ENCODE measurements at regions not wholly inside any gene's neighbourhood (a gene's known extent, or its start where the extent isn't known, plus 50 kb on each side); places are given as distances from the start of the nearest gene placed in this dataset.

DNA sequence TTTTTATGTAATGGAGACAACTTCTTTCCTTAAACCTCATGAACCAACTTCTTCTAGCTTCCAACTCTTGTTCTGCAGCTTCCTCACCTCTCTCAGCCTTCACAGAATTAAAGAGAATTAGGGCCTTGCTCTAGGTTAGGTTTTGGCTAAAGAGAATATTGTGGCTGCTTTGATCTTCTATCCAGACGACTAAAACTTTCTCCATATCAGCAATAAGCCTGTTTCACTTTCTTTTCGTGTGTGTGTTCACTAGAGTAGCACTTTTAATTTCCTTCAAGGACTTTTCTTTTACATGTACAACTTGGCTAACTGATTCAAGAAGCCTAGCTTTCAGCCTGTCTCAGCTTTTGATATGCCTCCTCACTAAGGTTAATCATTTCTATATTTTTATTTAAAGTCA lies 596.1 kb upstream of the NRSN1 start:
- TF ChIP-seq, protein P1, sequence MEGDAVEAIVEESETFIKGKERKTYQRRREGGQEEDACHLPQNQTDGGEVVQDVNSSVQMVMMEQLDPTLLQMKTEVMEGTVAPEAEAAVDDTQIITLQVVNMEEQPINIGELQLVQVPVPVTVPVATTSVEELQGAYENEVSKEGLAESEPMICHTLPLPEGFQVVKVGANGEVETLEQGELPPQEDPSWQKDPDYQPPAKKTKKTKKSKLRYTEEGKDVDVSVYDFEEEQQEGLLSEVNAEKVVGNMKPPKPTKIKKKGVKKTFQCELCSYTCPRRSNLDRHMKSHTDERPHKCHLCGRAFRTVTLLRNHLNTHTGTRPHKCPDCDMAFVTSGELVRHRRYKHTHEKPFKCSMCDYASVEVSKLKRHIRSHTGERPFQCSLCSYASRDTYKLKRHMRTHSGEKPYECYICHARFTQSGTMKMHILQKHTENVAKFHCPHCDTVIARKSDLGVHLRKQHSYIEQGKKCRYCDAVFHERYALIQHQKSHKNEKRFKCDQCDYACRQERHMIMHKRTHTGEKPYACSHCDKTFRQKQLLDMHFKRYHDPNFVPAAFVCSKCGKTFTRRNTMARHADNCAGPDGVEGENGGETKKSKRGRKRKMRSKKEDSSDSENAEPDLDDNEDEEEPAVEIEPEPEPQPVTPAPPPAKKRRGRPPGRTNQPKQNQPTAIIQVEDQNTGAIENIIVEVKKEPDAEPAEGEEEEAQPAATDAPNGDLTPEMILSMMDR (IDR thresholded peaks at IDR 0.05): no peak
- no peak for TF ChIP-seq POLR2A (IDR thresholded peaks at IDR 0.05)
- no peak for TF ChIP-seq EP300 (IDR thresholded peaks at IDR 0.05)
- TF ChIP-seq POLR2AphosphoS5 (IDR thresholded peaks at IDR 0.05): no peak
